ENCODE measurements at regions not wholly inside any gene's neighbourhood (a gene's known extent, or its start where the extent isn't known, plus 50 kb on each side); places are given as distances from the start of the nearest gene placed in this dataset.

DNA sequence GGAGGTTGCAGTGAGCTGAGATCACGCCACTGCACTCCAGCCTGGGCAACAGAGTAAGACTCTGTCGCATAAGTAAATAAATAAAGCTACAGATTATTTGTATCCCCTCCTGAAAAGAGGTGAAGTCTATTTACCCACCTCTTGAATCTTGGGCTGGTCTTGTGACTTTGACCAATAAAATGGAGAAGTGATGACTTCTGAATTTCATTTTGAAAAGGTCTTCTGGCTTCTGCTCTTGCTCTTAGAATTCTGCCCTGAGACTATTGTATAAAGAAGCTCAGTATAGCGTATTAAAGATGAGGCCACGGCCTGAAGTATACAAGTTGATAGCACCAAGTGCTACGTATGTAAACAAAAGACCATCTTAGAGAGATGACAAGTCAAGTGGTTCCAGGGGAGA lies 88.3 kb upstream of the AMN1 start:
- Histone ChIP-seq H3K4me1 (ENCODE audit: insufficient read depth, low read length) (no peaks in the 10 kb centered on the region), H3T11ph (ENCODE audit: low read length) (no peak overlapping the region), H3K79me1 (ENCODE audit: insufficient read depth, low read depth, low read length, poor library complexity, severe bottlenecking) (no peaks in the 10 kb centered on the region), H4K8ac (replicated peaks; ENCODE audit: insufficient read length, low read depth, low read length) (no peak overlapping the region), H2AFZ (ENCODE audit: low read length) (no peak overlapping the region), H3K9me3 (ENCODE audit: control insufficient read depth, low read depth, low read length) (no peaks in the 10 kb centered on the region), H3K14ac (ENCODE audit: insufficient read depth, low read length) (no peak overlapping the region), H4K91ac (ENCODE audit: insufficient read length, low read depth, low read length) (no peak overlapping the region), H3K4ac (ENCODE audit: low read depth, low read length) (no peak overlapping the region), H3K56ac (ENCODE audit: insufficient read length, low read depth, low read length) (no peak overlapping the region), H3K23me2 (ENCODE audit: insufficient read length, low read depth, low read length, poor library complexity, severe bottlenecking) (no peaks in the 10 kb centered on the region), H3K79me2 (ENCODE audit: insufficient read depth, low read length) (no peaks in the 10 kb centered on the region), H2BK12ac (ENCODE audit: insufficient read length, low read depth, low read length) (no peak overlapping the region), H2BK20ac (ENCODE audit: low read depth, low read length, poor library complexity, severe bottlenecking) (no peak overlapping the region), H3K4me2 (ENCODE audit: insufficient read depth, insufficient read length, low read length) (no peak overlapping the region), H2BK15ac (ENCODE audit: low read depth, low read length) (no peak overlapping the region), H2BK5ac (ENCODE audit: insufficient read length, low read length) (no peak overlapping the region), H2BK120ac (ENCODE audit: low read depth, low read length, poor library complexity, severe bottlenecking) (no peak overlapping the region), H3K23ac (ENCODE audit: insufficient read length, low read depth, low read length) (no peak overlapping the region), H2AK5ac (ENCODE audit: insufficient read length, low read length) (no peak overlapping the region), H3K27ac (ENCODE audit: insufficient read length, low read depth, low read length) (no peak overlapping the region), H3K9ac (ENCODE audit: extremely low read depth, insufficient read length, low read length) (no peak overlapping the region), H4K20me1 (ENCODE audit: control insufficient read depth, insufficient read depth, insufficient read length) (no peaks in the 10 kb centered on the region), H3K18ac (ENCODE audit: insufficient read length, low read depth, low read length) (no peak overlapping the region), H3K27me3 (ENCODE audit: insufficient read depth, low read length) (no peaks in the 10 kb centered on the region), H4K5ac (ENCODE audit: insufficient read length, low read depth, low read length) (no peak overlapping the region)
- no CpG with 5 or more reads among the region's 5 CpGs for WGBS (ENCODE audit: extremely low coverage, insufficient read length, low lambda C conversion rate)
- Mint-ChIP-seq H3K27ac (no peak overlapping the region), H3K36me3 (ENCODE audit: insufficient read depth in 1 of 3, low read depth in 3 of 3) (no peaks in the 10 kb centered on the region), H3K9me3 (no peaks in the 10 kb centered on the region), H3K4me3 (no peak overlapping the region), H3K27me3 (ENCODE audit: low read depth) (no peaks in the 10 kb centered on the region), H3K4me1 (peaks cover 7% of the 10 kb centered on the region in 2 experiments)
- no peak for DNase-seq
- TF ChIP-seq CTCF (conservative IDR thresholded peaks at IDR 0.05) = no peak
